SK-N-SH treated with all-trans-retinoic acid at 6 μM for 48 hours (cell line): ENCODE measurements at regions not wholly inside any gene's neighbourhood (a gene's known extent, or its start where the extent isn't known, plus 50 kb on each side); places are given as distances from the start of the nearest gene placed in this dataset.

Experiments used
- ARNTL ChIP-seq: fragments of 450-650 bp; formaldehyde crosslinking; IDR thresholded peaks from 2 replicates; pipeline ENCODE4 v1.5.0; 2020; ENCODE audit warnings: low read depth, mild to moderate bottlenecking, moderate library complexity, borderline replicate concordance
- BACH2 ChIP-seq: fragments of 250-450 bp; sonication (Bioruptor Pico); IDR thresholded peaks from 2 replicates; pipeline ENCODE4 v1.9.0; 2021; ENCODE audit warnings: mild to moderate bottlenecking, borderline replicate concordance
- CSDC2 ChIP-seq: fragments of 250-450 bp; sonication (Bioruptor Pico); IDR thresholded peaks from 2 replicates; pipeline ENCODE4 v1.5.0; 2020; ENCODE audit warnings: mild to moderate bottlenecking, moderate library complexity
- ESRRG ChIP-seq: fragments of 250-450 bp; sonication (Bioruptor Pico); IDR thresholded peaks from 2 replicates; pipeline ENCODE4 v1.6.1; 2021; ENCODE audit warnings: mild to moderate bottlenecking
- PATZ1 ChIP-seq: fragments of 250-450 bp; sonication (Bioruptor Pico); IDR thresholded peaks from 2 replicates; pipeline ENCODE4 v1.8.0; 2020; ENCODE audit warnings: mild to moderate bottlenecking, moderate library complexity, borderline replicate concordance
- RARB ChIP-seq: fragments of 250-450 bp; sonication (Bioruptor Pico); IDR thresholded peaks from 2 replicates; pipeline ENCODE4 v1.8.0; 2021; ENCODE audit warnings: mild to moderate bottlenecking, moderate library complexity
- ZFP30 ChIP-seq: fragments of 450-650 bp; formaldehyde crosslinking; IDR thresholded peaks from 2 replicates; pipeline ENCODE4 v1.5.0; 2022; ENCODE audit warnings: mild to moderate bottlenecking, moderate library complexity
- ZNF565 ChIP-seq: fragments of 450-650 bp; formaldehyde crosslinking; conservative IDR thresholded peaks from 2 replicates; pipeline ENCODE4 v1.5.0; 2020; ENCODE audit warnings: low read depth, mild to moderate bottlenecking, moderate library complexity
- ZNF70 ChIP-seq: fragments of 450-650 bp; formaldehyde crosslinking; IDR thresholded peaks from 2 replicates; pipeline ENCODE4 v1.5.0; 2020; ENCODE audit warnings: mild to moderate bottlenecking, moderate library complexity
- TF ChIP-seq, protein P1 (sequence below): fragments of 250-450 bp; sonication (Bioruptor Pico); IDR thresholded peaks from 2 replicates; pipeline ENCODE4 v1.8.0; 2021; ENCODE audit warnings: low read depth, mild to moderate bottlenecking, moderate library complexity, borderline replicate concordance

GRCh38 chr10:4337563-4337962 lies 488.4 kb upstream of the AKR1E2 start:
- TF ChIP-seq RARB = no peak
- no peak for TF ChIP-seq ZNF70 (CRISPR knock-in tag)
- no peak for TF ChIP-seq PATZ1 (CRISPR knock-in tag)
- no peak for TF ChIP-seq CSDC2 (CRISPR knock-in tag)
- no peak for TF ChIP-seq BACH2 (CRISPR knock-in tag)
- TF ChIP-seq, protein P1, sequence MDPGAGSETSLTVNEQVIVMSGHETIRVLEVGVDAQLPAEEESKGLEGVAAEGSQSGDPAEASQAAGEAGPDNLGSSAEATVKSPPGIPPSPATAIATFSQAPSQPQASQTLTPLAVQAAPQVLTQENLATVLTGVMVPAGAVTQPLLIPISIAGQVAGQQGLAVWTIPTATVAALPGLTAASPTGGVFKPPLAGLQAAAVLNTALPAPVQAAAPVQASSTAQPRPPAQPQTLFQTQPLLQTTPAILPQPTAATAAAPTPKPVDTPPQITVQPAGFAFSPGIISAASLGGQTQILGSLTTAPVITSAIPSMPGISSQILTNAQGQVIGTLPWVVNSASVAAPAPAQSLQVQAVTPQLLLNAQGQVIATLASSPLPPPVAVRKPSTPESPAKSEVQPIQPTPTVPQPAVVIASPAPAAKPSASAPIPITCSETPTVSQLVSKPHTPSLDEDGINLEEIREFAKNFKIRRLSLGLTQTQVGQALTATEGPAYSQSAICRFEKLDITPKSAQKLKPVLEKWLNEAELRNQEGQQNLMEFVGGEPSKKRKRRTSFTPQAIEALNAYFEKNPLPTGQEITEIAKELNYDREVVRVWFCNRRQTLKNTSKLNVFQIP = no peak
- no peak for TF ChIP-seq ARNTL
- no peak for TF ChIP-seq ZFP30 (CRISPR knock-in tag)
- no peak for TF ChIP-seq ESRRG (CRISPR knock-in tag)
- TF ChIP-seq ZNF565 (CRISPR knock-in tag) = no peak
